GM21723 (cell line): ENCODE measurements at regions not wholly inside any gene's neighbourhood (a gene's known extent, or its start where the extent isn't known, plus 50 kb on each side); places are given as distances from the start of the nearest gene placed in this dataset.

ENCODE experiments used
- ATAC-seq: cut with Tn5 transposase; IDR thresholded peaks from one replicate; pipeline ENCODE4 v1.9.1; 2021; ENCODE audit warnings: mild to moderate bottlenecking, moderate library complexity; ENCODE audit not compliant: unreplicated experiment

DNA sequence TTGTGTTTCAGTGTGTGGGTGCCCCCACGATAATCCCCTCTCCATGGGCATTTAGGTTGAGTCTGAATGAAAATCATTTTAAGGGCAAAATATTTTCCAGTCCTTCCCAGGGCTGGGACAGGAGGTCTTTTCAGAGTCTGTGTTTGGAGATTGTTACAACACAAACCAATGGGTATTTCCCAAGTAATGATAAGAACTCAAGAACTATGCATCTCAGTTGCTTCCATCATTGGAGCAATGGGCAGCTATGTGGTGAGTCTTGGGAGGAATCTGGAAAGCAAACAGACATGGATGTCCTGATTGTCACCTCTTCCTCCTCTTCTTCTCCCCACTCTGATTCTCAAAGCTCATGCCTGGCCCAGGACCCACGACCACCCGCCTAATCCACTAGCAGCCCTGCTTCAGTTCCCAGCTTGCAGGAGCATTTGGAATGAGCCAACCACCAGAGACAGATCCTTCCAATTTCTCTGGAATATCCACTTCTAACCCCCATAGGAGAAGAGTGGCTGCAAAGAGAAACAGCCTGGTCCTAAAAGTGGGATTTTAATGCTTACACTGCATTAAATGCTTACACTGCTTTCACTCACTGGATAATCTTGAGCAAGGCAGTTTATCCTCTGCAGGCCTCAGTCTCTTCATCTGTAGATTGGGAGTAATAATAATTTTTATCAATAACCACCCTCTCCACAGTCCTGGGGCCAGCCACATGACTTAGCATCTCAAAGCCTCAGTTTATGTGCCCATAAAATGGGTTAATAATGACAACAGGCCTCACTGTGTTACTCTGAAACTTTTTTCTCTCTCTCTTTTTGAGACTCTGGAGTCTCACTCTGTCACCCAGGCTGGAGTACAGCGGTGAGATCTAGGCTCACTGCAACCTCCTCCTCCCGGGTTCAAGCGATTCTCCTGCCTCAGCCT is 404.3 kb downstream of the MN1 start:
- no peak for ATAC-seq

DNA sequence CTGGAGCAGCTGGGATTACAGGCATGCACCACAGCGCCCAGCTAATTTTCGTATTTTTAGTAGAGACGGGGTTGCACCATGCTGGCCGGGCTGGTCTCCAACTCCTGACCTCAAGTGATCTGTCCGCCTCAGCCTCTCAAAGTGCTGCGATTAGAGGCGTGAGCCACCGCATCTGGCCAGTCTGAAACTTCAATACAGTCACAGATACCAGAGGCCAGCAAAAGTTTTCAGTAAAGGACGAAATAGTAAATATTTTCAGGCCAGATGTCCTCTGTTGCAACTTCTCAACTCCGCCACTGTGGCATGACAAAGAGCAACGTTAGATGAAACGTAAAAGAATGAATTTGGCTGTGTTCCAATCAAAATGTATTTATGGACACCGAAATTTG is 403.6 kb downstream of the MN1 start:
- ATAC-seq, result no peak

GRCh38 chr22:27399161-27399560 is 402.4 kb downstream of the MN1 start:
- no peak for ATAC-seq

DNA sequence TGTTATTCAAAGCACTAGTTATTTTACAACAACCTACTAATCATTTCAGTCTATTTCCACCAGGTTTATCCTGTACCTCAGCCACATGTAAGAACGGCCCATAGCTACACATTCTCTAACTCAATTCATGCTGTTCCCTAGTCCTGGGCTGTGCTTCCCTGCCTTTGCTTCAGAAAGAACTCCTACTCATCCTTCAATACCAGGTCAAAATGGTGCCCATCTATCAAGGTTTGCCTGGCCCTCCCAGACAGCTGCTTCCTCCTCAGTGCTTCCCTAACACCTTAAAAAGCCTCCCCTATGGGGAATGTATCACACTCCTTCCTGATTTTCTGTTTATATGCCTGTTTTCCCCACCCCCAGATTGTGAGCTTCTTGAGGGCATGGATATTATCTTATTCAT is 400.7 kb downstream of the MN1 start:
- ATAC-seq, result no peak

- no peak for ATAC-seq
Measured at GRCh38 chr22:27401321-27401720, 400.2 kb downstream of the MN1 start.

- ATAC-seq, result no peak
Measured at GRCh38 chr22:27404441-27404840, 397.1 kb downstream of the MN1 start.

GRCh38 chr22:27405672-27406388 is 395.7 kb downstream of the MN1 start:
- ATAC-seq, result no peak

DNA sequence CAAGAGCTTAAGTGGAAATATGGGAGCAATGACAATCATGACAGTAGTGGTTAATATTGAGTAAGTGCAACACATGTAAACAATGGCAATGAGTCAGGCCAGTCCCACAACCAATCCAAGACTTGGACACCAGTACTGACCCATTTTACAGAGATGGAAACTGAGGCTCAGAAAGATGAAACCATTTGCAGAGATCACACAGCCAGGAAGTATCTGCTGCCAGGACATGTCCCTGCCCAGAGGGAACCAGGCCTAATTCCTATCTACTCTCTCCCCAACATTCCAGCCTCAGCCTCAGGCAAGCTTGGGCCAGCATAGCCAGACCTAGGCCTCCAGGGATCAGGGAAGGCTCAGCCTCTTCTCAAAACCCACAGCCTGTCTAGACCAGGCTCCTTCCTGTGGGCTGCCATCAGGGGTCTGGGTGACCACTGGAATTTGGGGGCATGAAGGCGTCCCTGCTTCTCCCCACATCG is 395.1 kb downstream of the MN1 start:
- no peak for ATAC-seq

DNA sequence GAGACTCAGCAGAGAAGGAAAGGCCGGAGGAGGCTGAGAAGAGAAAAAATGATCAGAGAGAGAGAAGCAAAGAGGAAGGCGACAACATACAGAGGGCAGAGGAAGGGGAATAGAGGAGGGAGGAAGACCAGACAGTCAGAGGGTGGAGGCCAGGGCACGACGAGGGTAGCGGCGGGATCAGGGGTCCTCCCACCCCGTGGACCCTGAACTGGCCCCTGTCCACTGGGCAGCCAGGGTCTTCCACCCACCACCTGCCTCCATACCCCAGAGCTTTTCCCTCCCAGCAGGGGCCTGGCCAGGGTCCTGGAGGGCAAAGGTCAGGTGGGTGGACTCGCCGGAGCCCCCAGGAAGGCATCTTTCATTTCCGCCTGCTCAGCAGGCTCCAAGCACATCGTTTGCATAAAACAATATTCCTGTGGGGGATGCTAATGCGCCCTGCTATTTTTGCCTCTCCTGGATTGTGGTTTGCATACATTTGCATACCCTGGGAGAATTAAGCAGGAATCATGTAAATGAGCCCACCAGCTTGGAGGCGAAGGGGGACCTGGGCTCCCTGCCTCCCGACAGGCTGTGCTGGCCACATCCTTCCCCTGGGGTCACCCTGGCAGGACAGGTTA is 394.1 kb downstream of the MN1 start:
- no peak for ATAC-seq

- ATAC-seq, result no peak
Measured at GRCh38 chr22:27408068-27408467, 393.5 kb downstream of the MN1 start.

DNA sequence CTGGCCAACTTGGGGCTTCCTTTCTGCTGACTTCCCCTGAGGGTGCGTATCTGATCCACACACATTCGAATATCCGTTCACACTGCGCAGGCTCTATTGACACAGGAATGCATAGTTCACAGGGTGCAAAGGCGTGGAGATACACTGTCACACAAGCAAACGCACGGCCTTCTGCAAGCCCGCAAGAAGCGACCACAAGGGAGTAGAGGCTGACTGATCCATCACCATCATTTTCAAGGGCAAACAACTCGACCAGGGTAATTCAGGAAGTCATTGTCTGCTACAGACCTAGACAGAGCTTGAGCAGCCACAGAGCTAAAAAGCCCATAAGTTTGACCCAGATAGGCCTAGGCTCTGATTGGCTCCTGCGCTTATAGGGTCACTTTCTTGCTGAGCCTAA is 392.3 kb downstream of the MN1 start:
- ATAC-seq, result no peak

- ATAC-seq, result no peak
Measured at GRCh38 chr22:27412866-27413445, 388.6 kb downstream of the MN1 start.

- ATAC-seq, result no peak
Measured at GRCh38 chr22:27413702-27414101, 387.9 kb downstream of the MN1 start.

DNA sequence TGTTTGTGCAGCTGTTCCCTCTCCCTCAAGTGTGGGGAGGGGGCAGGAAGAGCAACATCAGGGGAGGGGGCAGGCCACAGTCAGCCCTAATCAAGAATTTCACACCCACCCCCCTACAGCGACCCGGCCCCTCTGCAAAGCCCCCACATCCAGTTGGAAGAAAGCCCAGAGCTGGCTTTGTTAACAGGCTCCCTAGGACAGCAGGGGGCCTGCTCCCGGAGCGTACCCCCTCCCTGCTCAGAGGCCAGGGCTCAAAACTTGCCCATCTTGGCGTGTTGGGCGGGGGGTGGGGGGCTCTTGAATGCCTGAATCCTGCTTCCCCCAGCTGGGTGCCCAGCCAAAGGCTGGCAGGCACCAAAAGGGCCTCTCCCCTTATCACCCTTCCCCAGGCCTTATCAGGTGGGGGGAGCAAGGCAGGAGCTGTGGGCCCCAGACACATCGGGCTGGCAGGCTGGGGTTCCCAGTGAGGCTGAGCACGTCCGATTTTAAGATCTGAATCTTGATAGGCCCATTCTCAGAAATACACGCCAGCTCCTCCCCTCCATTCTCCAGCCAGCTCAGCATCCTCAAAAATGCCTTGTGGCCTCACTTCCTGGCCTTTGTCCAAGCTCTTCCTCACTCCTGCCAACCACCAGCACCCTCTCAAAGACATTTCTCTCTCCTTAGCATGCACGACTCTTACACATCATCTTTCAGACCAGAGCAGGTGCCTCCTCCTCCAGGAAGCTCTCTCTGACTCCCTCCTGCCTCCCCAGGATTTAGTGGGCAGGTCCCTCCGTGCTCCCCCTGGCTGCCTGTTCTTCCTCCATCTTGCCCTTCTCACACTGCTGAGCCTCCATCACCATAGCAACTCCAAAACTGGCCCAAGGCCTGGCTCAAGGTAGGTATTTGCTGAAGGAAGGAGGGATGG is 384.8 kb downstream of the MN1 start:
- no peak for ATAC-seq

- ATAC-seq, result no peak
Measured at GRCh38 chr22:27417421-27417814, 384.1 kb downstream of the MN1 start.

GRCh38 chr22:27418261-27418660 is 383.3 kb downstream of the MN1 start:
- ATAC-seq, result no peak

GRCh38 chr22:27419473-27419872 is 382.1 kb downstream of the MN1 start:
- no peak for ATAC-seq

DNA sequence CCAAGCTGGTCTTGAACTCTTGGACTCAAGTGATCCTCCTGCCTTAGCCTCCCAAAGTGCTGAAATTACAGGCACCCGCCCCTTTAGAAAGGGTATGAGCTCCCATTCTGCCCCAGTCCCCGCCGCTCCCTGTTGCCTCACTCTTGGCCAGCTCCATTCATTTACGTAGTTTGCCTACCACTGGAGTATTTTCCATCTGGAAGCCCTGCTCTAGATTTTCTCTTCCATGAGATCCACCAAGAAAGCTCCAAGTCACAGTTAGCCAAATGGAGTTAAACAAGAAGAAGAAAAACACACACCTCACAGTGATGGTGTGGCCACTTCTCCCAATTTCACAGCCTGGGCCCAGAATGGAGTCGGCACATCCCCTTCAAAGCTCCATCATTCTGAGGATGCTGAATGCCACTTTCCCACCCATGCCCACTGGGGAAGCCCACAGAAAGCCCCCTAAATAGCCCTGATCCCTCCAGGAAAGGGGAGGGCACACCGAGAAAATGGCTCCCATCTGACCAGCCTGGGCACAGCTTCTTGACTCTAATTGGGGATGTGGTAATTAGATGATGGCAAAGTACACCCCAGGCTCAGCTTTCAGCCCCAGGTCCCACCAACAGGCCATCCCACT is 381.2 kb downstream of the MN1 start:
- ATAC-seq, result no peak

GRCh38 chr22:27420817-27421361 is 380.7 kb downstream of the MN1 start:
- no peak for ATAC-seq

- no peak for ATAC-seq
Measured at GRCh38 chr22:27422442-27422841, 379.1 kb downstream of the MN1 start.
